ENCODE measurements at regions not wholly inside any gene's neighbourhood (a gene's known extent, or its start where the extent isn't known, plus 50 kb on each side); places are given as distances from the start of the nearest gene placed in this dataset.
"Not testable (repeated sequence)": the region's sequence is repeated elsewhere in the genome, so short reads cannot be mapped to it uniquely, and the experiment has no call there.

- peak; percentile 30 for DNase-seq
Observed at GRCh38 chr3:64806668-64807605, 119.1 kb upstream of the ADAMTS9 start.

- no peak for DNase-seq
Observed at GRCh38 chr3:64805978-64806377, 118.2 kb upstream of the ADAMTS9 start.

DNA sequence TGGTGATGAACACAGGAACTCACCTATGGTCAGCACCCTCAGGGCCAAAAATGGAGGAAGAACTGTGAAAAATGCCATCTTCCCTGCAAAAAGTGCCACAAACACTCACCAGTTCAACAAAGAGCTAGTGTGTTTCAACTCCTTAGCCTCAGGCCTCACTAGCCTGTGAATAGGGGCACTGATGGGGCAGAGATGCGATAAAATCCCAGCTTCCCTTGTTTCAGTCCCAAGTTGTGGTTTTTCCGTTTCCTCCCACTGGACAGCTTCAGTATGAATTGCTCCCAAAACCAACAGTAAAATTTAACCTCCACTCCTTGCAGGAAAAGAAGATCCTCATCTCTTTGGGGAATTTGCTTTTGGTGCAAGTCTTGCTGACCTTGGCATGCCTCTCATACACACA lies 117.4 kb upstream of the ADAMTS9 start:
- DNase-seq, result no peak

GRCh38 chr3:64803469-64803868 lies 115.7 kb upstream of the ADAMTS9 start:
- DNase-seq, result no peak

GRCh38 chr3:64802460-64802859 lies 114.7 kb upstream of the ADAMTS9 start:
- DNase-seq, result no peak

DNA sequence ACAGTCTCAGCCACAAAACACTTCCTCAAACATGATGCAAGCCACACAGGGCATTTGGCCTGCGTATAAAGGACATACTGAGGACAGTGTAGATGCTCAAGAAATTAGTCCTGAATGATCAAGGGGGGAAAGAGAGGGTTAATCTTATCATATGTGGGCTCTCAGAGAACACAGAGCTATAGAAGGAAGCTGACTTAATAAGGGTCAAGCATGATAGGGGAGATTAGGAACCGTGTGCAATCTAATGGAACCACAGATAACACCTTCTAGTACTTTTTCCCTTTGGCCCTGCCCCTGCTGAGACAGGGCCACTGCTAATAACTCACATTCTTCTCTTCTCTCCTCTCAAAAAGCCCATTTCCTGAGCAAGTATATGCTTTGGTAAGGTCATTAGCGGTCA lies 114.1 kb upstream of the ADAMTS9 start:
- no peak for DNase-seq

DNA sequence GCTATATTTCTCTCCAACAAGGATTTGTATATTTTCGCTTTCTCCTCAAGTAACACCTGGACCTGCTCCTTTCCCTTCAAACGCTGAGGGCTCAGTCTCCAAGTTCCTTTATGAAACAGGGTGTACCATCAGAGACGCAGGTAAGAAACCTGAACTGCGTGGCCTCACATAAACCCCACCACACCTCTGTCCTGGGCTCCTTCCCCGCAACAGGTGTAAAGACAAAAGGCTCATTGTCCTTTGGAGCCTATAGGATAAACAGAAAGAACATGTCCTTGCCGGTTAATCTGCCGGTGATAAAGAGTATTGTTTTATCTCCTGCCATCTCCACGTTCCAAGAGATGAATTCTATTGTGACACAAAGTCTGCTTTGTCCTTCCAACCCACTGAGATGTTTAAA lies 111.8 kb upstream of the ADAMTS9 start:
- DNase-seq, result no peak

GRCh38 chr3:64798316-64798715 lies 110.5 kb upstream of the ADAMTS9 start:
- DNase-seq, result no peak

GRCh38 chr3:64796607-64797399 lies 109.0 kb upstream of the ADAMTS9 start:
- DNase-seq, result no peak

- no peak for DNase-seq
Observed at GRCh38 chr3:64792445-64792844, 104.6 kb upstream of the ADAMTS9 start.

DNA sequence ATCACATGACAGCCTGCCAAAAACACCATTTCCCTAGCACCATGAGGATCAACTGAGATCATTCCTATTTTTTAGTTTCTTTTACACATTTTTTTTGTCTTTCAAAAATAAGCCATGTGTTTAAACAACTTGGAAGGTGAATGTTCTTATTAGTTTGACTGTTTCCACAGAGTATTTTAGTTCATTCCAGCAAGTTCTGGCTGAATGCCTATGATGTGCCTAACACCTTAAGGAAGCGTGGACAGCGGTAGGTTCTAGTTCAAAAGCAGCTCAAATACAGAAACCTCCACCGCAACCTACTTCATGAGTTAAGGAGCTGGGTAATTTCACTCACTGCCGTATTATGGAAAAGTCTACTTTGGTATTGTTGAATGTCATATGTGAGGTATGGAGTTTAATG lies 101.3 kb upstream of the ADAMTS9 start:
- DNase-seq, result no peak

DNA sequence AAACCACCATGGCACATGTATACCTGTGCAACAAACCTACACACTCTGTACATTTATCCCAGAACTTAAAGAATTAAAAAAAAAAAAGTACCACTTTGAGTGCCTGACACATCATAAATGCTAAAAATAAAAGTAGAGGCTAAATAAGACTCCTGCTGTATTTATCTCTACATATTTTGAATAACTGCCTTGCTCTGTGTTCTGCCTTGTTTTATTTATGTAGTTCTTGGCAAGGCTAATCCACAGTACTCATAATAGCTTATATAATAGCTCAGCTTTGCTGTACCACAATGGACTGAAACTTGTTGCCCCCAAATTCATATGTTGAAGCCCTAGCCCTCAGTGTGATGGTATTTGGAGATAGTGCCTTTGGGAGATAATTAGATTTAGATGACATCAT lies 95.4 kb upstream of the ADAMTS9 start:
- no peak for DNase-seq

GRCh38 chr3:64780923-64781322 lies 93.1 kb upstream of the ADAMTS9 start:
- not testable (repeated sequence) for DNase-seq

DNA sequence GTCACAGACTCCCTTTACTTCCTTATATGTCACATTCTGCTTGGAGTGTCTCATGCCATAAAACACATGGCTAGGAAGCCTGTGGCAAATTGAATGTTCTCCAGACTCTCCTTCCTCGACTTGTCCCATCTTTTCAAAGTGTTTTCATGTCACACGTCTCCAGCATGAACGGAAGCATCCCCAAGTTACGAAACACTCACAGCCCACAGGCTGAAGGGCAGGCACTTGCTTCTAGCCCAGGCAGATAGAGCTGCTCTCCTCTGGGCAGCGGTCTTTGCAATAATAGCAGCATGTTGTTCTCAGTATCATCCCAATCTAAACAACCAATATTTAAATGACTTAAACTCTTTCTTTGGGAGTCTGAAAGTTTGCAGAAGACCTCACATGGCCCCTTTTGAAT lies 85.3 kb upstream of the ADAMTS9 start:
- DNase-seq, result no peak

- no peak for DNase-seq
Observed at GRCh38 chr3:64766440-64766839, 78.6 kb upstream of the ADAMTS9 start.

DNA sequence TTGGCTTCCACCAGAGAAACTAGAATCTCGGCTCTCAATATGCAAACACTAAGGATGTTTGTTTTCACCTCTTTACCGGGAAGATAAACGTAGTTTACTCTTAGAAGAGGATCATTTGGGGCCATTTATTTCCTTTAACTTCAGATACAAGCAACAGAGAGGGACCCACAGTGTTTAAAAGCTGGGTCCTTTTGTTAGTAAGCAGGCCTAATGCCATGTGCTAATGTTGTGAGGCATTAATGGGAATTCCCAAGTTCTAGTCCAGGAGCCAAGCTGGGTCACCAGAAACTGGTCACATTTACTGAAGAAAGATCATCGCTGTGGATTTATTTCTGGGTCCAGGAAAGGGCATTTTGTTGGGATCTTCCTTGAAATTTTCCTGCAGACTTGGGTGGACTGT lies 78.1 kb upstream of the ADAMTS9 start:
- DNase-seq, result no peak

GRCh38 chr3:64764386-64764929 lies 76.7 kb upstream of the ADAMTS9 start:
- no peak for DNase-seq

DNA sequence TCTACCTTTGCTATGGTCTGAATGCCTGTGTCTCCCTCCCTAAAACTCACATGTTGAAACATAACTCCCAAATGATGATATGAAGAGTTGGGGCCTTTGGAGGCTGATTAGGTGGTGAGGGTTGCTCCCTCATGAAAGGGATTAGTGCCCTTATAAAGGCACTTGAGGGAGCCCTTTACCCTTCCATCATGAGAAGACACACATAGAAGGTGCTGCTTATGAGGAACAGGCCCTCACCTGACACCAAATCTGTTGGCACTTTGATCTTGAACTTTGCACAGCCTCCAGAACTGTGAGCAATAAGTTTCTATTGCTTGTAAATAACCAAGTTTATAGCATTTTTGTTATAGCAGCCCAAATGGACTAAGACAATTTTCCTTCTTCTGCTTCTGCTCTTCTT lies 76.2 kb upstream of the ADAMTS9 start:
- no peak for DNase-seq

- no peak for DNase-seq
Observed at GRCh38 chr3:64761729-64762128, 73.9 kb upstream of the ADAMTS9 start.

GRCh38 chr3:64760258-64760657 lies 72.5 kb upstream of the ADAMTS9 start:
- DNase-seq, result no peak

DNA sequence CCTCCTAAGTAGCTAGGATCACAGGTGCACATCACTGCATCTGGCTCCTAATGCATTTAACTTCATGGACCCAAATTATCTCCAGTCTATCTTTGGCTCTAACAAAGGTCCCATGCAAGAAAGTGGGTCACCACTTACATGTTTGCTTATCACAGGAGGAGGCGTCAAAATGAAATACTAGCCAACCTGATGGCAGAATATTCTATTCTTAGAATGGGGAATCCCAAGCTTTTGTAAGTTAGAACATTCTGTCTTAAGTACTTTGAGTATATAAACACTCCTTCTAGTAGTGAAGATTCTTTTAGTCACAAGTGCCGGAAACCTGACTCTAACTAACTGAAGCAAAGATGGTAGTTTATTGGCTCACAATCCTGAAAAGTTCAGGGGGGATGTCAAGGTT lies 72.0 kb upstream of the ADAMTS9 start:
- no peak for DNase-seq

DNA sequence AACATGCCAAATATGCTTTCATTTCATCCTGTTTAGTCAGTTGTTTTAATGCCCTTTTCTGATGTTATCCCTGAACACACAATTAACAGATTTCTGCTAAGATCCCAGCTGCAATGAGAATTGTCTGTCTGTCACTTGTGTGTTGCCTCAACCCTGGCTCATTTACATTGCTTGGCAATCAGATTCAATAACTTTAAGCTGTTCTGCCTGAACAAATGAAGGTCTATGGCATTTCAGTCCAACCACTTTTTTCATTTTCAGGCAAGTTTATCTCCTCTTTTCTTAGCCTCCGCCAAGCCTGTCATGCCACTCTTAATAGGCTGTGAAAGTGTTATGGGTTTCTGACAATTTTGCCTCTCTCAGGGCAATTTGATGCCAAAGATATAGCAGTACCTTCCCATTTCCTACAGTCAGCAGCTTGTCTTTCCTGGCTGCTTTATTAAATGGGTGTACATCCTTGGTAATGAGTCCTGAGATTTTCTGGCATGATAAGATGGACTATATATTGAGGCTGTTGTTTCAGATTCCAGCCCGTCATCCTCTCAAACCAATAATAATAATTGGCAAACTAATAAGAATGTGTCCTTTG lies 68.7 kb upstream of the ADAMTS9 start:
- no peak for DNase-seq
